ENCODE measurements at regions not wholly inside any gene's neighbourhood (a gene's known extent, or its start where the extent isn't known, plus 50 kb on each side); places are given as distances from the start of the nearest gene placed in this dataset.
"Not testable (repeated sequence)": the region's sequence is repeated elsewhere in the genome, so short reads cannot be mapped to it uniquely, and the experiment has no call there.

DNA sequence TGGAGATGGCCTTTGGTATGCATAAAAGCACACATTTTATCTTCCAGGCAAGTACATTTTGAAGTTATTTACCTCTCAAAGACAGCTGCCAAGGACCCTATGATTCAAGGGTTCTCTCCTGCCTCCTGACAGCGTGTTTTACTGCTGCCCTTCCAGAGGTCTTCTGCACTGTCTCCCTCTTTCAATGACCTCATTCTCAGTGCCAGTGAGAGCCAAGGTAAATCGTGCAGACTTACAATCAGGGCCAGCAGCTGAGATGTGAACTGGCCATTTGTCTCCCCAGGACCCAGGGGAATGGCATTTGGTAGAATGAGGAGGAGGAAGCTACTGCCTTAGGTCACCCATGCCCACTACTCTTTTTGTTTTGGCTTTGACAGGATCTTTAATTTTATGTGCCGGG lies 84.2 kb upstream of the FGGY start:
- H3K4me3 ChIP-seq (ENCODE audit: low read depth, low read length) = no peak overlapping the region
- POLR2A ChIA-PET = no interaction called here
- H3K27me3 ChIP-seq (ENCODE audit: control insufficient read depth, insufficient read depth, low read length) = no peaks in the 10 kb centered on the region
- peaks cover 8% of the 10 kb centered on the region; the same call in 1 of the 2 replicates for H3K9me3 ChIP-seq (ENCODE audit: control insufficient read depth, insufficient read depth, low read length)
- TF ChIP-seq, protein P1, sequence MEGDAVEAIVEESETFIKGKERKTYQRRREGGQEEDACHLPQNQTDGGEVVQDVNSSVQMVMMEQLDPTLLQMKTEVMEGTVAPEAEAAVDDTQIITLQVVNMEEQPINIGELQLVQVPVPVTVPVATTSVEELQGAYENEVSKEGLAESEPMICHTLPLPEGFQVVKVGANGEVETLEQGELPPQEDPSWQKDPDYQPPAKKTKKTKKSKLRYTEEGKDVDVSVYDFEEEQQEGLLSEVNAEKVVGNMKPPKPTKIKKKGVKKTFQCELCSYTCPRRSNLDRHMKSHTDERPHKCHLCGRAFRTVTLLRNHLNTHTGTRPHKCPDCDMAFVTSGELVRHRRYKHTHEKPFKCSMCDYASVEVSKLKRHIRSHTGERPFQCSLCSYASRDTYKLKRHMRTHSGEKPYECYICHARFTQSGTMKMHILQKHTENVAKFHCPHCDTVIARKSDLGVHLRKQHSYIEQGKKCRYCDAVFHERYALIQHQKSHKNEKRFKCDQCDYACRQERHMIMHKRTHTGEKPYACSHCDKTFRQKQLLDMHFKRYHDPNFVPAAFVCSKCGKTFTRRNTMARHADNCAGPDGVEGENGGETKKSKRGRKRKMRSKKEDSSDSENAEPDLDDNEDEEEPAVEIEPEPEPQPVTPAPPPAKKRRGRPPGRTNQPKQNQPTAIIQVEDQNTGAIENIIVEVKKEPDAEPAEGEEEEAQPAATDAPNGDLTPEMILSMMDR (IDR thresholded peaks at IDR 0.05; ENCODE audit: low read depth, low read length) = no peak
- CTCF ChIA-PET = interaction anchor here (0.6 kb wide), 1 partner anchor 456 kb away, joined by 11 read pairs; no protein-coding TSS in a partner anchor
- H3K27ac ChIP-seq (ENCODE audit: low read depth, low read length) = no peak overlapping the region
- DNase-seq (ENCODE audit: low read depth, low spot score) = no peak

DNA sequence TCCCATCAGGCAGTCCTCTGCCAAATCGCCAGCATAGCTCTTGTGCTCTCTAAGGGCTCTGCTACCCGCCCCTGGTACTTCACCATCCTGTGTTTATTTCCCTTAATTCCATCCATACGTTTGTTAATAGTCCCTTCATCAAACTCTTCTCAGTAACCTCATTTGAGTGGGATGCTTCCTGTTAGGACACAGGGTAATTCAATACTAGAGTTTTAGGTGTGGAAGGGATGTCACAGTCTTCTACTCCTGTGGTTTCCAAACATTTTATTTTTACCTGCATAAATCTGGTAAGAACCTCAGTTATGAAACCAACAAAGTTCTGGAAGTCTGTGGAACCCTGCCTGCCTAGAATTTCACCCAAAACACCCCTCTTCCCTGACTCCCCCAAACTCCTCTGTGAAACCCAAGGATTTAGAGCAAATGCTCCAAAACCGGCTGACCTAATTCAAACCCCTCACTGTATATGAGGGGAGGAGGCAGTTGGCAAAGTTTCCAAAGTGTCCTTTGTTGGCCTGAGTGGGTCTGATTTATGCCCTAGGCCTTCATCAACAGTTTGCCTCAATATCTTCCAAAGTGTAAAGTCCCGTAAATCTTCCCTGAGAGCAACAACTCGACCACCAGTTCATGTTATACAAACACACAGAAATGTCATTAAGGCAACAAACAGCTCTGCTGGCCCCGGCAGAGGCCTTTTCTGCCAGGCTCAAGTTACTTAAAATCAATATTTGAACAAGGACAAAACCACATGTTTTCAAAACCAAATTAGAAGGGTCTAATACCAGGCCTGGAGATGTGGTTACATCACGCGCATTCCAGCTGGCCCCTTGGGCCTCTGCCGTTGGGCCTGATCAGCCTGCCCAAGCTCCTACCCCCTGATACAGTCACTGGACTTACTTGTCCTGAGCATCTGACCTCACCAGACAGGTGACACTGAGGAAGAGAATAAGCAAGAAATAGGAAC lies 82.4 kb upstream of the FGGY start:
- peaks cover 8% of the 10 kb centered on the region; the same call in 1 of the 2 replicates for H3K9me3 ChIP-seq (ENCODE audit: control insufficient read depth, insufficient read depth, low read length)
- ChIA-PET CTCF (no interaction called here), POLR2A (interaction anchor here (0.7 to 1.0 kb wide), 3 partner anchors 63 to 482 kb away, joined by 3 read pairs; no protein-coding TSS in a partner anchor)
- peak; percentile 50 for DNase-seq (ENCODE audit: low read depth, low spot score)
- TF ChIP-seq, protein P1 (IDR thresholded peaks at IDR 0.05; ENCODE audit: low read depth, low read length) = no peak
- H3K27ac ChIP-seq (ENCODE audit: low read depth, low read length) = peak overlapping the region; percentile 34
- no peak overlapping the region for H3K4me3 ChIP-seq (ENCODE audit: low read depth, low read length)
- no peaks in the 10 kb centered on the region for H3K27me3 ChIP-seq (ENCODE audit: control insufficient read depth, insufficient read depth, low read length)

DNA sequence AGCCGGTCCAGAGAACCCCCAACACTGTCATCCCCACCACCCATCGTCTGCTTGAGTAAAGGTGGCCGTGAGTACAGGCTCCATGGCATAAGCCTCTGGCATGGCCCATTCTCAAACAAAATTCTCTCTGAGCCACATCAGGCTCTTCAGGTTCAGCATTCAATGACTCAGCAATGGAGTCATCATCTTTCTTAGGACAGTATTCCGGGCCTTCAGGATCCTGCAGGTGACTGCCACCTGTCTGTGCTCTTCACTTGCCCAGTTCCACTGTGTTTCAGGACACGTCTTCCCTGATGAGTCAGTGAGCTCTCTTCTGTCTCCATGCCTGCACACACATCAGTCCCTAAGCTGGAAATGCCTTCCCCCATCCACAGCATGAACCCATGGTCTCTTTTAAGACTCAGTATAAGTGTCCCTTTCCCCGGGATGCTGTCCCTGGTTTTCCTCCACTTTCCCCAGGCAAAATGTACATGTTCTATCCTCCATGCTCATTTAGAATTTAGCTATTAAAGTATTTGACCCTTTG lies 81.1 kb upstream of the FGGY start:
- POLR2A ChIA-PET = no interaction called here
- no peak for DNase-seq (ENCODE audit: low read depth, low spot score)
- TF ChIP-seq, protein P1 (IDR thresholded peaks at IDR 0.05; ENCODE audit: low read depth, low read length) = no peak
- Histone ChIP-seq H3K9me3 (ENCODE audit: control insufficient read depth, insufficient read depth, low read length) (peaks cover 8% of the 10 kb centered on the region; the same call in 1 of the 2 replicates), H3K27ac (ENCODE audit: low read depth, low read length) (no peak overlapping the region), H3K27me3 (ENCODE audit: control insufficient read depth, insufficient read depth, low read length) (no peaks in the 10 kb centered on the region), H3K4me3 (ENCODE audit: low read depth, low read length) (no peak overlapping the region)
- CTCF ChIA-PET = interaction anchor here (0.7 kb wide), 1 partner anchor 134 kb away, joined by 3 read pairs; no protein-coding TSS in a partner anchor

DNA sequence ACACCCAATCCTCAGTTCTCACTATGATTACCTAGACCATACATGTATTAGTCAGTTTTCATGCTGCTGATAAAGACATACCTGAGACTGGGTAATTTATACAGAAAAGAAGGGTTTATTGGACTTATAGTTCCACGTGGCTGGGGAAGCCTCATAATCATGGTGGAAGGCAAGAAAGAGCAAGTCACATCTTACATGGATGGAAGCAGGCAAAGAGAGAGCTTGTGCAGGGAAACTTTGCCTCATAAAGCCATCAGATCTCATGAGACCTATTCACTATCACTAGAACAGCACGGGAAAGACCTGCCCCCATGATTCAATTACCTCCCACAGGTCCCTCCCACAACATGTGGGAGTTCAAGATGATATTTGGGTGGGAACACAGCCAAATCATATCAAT lies 79.5 kb upstream of the FGGY start:
- CTCF ChIA-PET; DNase-seq (ENCODE audit: low read depth, low spot score); POLR2A ChIA-PET; H3K27me3 ChIP-seq (ENCODE audit: control insufficient read depth, insufficient read depth, low read length); H3K4me3 ChIP-seq (ENCODE audit: low read depth, low read length); H3K27ac ChIP-seq (ENCODE audit: low read depth, low read length); H3K9me3 ChIP-seq (ENCODE audit: control insufficient read depth, insufficient read depth, low read length): not testable (repeated sequence)

DNA sequence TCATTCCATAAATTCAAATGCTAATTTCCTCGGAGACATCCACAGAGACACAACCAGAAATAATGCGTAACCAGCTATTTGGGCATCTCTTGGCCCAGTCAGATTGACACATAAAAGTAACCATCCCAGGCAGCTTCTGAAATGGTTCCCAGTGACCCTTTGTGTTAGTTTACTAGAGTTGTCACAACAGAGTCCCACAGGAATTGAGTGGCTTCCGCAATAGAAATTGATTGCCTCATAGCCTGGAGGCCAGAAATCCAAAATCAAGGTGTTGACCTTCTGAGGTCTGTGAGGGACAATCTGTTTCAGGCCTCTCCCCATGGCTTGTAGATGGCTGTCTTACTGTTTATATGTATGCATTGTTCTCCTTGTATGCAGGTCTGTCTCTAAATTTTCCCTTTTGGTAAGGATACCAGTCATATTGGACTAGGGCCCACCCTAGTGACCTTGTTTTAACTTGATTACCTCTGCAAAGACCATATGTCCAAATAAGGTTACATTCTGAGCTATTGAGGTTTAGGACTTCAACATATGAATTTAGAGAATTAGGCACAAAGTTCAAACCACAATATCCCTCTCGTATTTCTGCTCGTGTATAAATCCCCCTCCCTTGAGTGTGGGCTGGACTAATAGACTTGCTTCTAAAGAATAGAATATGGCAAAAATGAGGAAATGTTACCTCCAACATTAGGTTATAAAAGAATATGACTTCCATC lies 78.2 kb upstream of the FGGY start:
- DNase-seq (ENCODE audit: low read depth, low spot score) = peak; percentile 30
- Histone ChIP-seq H3K27ac (ENCODE audit: low read depth, low read length) (no peak overlapping the region), H3K27me3 (ENCODE audit: control insufficient read depth, insufficient read depth, low read length) (no peaks in the 10 kb centered on the region), H3K4me3 (ENCODE audit: low read depth, low read length) (no peak overlapping the region), H3K9me3 (ENCODE audit: control insufficient read depth, insufficient read depth, low read length) (peaks cover 8% of the 10 kb centered on the region; the same call in 1 of the 2 replicates)
- CTCF ChIA-PET = no interaction called here
- POLR2A ChIA-PET = interaction anchor here (1.0 kb wide), 1 partner anchor 78 kb away, joined by 3 read pairs; the partner anchor contains the start of gene FGGY
- TF ChIP-seq, protein P1 (IDR thresholded peaks at IDR 0.05; ENCODE audit: low read depth, low read length) = no peak

All from AG04450 (cell line).